ENCODE measurements at regions not wholly inside any gene's neighbourhood (a gene's known extent, or its start where the extent isn't known, plus 50 kb on each side); places are given as distances from the start of the nearest gene placed in this dataset.

DNA sequence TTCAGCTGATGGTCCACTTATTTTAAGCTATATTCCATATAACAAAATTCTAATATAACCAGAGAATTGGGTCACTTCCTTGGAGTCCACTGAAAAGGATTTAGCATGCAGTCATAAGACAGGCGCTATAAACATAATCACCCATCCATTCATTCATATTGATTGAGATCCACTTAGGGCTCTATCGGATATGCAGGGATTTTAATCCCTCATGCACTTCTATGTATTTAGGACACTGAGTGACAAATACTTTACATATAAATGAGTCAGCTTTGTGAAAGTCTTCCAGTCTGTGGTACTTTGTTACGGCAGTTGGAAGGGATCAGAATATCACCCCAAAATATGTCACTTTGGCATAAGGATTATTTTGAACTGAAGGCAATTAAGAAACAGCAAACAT, 127.3 kb upstream of the ZNF608 start:
- TF ChIP-seq, protein P1, sequence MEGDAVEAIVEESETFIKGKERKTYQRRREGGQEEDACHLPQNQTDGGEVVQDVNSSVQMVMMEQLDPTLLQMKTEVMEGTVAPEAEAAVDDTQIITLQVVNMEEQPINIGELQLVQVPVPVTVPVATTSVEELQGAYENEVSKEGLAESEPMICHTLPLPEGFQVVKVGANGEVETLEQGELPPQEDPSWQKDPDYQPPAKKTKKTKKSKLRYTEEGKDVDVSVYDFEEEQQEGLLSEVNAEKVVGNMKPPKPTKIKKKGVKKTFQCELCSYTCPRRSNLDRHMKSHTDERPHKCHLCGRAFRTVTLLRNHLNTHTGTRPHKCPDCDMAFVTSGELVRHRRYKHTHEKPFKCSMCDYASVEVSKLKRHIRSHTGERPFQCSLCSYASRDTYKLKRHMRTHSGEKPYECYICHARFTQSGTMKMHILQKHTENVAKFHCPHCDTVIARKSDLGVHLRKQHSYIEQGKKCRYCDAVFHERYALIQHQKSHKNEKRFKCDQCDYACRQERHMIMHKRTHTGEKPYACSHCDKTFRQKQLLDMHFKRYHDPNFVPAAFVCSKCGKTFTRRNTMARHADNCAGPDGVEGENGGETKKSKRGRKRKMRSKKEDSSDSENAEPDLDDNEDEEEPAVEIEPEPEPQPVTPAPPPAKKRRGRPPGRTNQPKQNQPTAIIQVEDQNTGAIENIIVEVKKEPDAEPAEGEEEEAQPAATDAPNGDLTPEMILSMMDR (IDR thresholded peaks at IDR 0.05; ENCODE audit: low read depth, low read length, missing input control), result no peak
- TF ChIP-seq RAD21 (IDR thresholded peaks at IDR 0.05) (no peak), SP1 (IDR thresholded peaks at IDR 0.05) (no peak)
- TF ChIP-seq, protein P2, sequence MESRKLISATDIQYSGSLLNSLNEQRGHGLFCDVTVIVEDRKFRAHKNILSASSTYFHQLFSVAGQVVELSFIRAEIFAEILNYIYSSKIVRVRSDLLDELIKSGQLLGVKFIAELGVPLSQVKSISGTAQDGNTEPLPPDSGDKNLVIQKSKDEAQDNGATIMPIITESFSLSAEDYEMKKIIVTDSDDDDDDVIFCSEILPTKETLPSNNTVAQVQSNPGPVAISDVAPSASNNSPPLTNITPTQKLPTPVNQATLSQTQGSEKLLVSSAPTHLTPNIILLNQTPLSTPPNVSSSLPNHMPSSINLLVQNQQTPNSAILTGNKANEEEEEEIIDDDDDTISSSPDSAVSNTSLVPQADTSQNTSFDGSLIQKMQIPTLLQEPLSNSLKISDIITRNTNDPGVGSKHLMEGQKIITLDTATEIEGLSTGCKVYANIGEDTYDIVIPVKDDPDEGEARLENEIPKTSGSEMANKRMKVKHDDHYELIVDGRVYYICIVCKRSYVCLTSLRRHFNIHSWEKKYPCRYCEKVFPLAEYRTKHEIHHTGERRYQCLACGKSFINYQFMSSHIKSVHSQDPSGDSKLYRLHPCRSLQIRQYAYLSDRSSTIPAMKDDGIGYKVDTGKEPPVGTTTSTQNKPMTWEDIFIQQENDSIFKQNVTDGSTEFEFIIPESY (IDR thresholded peaks at IDR 0.05), result no peak
- TF ChIP-seq, protein P3, sequence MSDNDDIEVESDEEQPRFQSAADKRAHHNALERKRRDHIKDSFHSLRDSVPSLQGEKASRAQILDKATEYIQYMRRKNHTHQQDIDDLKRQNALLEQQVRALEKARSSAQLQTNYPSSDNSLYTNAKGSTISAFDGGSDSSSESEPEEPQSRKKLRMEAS (IDR thresholded peaks at IDR 0.05), result no peak

Data from liver (tissue), 3 donors.